ENCODE measurements at regions not wholly inside any gene's neighbourhood (a gene's known extent, or its start where the extent isn't known, plus 50 kb on each side); places are given as distances from the start of the nearest gene placed in this dataset.

DNA sequence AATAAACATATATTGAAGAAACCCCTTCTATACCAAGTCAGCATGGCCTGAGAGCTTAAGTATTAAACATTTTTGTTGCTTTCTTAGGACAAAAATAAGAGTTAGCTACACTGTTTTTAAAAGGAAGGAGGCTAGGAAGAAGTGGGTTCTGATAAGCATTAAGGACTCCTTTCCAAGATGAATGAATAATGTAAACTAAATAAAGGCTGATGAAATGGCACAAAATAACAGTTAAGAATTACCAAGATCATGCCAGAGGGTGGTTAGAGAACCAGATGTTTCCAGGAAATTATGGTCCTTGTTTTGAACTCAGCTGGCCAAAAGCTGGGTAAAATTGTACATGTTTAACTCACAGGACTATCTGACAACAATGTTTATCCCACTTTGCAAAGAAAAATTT lies 114.1 kb upstream of the ETS2 start:
- TF ChIP-seq POLR2A (IDR thresholded peaks at IDR 0.05) = no peak
- TF ChIP-seq, protein P1, sequence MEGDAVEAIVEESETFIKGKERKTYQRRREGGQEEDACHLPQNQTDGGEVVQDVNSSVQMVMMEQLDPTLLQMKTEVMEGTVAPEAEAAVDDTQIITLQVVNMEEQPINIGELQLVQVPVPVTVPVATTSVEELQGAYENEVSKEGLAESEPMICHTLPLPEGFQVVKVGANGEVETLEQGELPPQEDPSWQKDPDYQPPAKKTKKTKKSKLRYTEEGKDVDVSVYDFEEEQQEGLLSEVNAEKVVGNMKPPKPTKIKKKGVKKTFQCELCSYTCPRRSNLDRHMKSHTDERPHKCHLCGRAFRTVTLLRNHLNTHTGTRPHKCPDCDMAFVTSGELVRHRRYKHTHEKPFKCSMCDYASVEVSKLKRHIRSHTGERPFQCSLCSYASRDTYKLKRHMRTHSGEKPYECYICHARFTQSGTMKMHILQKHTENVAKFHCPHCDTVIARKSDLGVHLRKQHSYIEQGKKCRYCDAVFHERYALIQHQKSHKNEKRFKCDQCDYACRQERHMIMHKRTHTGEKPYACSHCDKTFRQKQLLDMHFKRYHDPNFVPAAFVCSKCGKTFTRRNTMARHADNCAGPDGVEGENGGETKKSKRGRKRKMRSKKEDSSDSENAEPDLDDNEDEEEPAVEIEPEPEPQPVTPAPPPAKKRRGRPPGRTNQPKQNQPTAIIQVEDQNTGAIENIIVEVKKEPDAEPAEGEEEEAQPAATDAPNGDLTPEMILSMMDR (IDR thresholded peaks at IDR 0.05) = no peak
- intact Hi-C loops (cut with DNase I) = no loop called here
- Histone ChIP-seq H3K36me3 (no peaks in the 10 kb centered on the region), H3K4me1 (peaks cover 0 to 3% (median 0%) of the 10 kb centered on the region in 12 donors), H3K27ac (no peak overlapping the region), H3K27me3 (peaks cover 0 to 22% (median 0%) of the 10 kb centered on the region in 9 donors), H3K4me3 (no peak overlapping the region), H3K9me3 (peaks cover 0 to 10% (median 0%) of the 10 kb centered on the region in 12 donors)
- DNase-seq (no peak), ATAC-seq (no peak)

DNA sequence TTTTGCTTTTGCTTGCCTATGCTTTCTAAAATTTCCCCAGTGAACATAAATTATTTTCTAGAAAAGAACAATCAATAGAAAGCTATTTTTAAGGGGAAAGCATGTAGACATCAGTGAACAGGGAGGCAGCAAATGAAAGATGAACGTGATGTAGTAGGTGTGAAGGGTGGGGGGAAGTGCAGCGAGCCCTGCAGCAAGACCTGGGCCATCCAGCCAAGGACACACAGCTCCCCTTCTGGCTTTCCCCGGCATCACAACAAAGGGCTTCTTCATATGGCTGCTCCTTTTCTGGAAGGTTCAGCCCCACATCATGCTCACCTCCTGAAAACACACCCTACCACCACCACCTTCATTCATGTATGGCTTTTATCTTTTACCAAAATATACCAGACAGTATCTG lies 109.2 kb upstream of the ETS2 start:
- 81 to 90% (median 86%) methylated on average over 3 of the region's 3 CpGs for WGBS, 4 donors
- Histone ChIP-seq H3K9me3 (no peaks in the 10 kb centered on the region), H3K36me3 (no peaks in the 10 kb centered on the region), H3K27ac (no peak overlapping the region), H3K27me3 (peaks cover 0 to 17% (median 0%) of the 10 kb centered on the region in 9 donors), H3K4me1 (no peaks in the 10 kb centered on the region), H3K4me3 (no peak overlapping the region)
- no peak for ATAC-seq
- TF ChIP-seq, protein P1 (IDR thresholded peaks at IDR 0.05) = no peak
- TF ChIP-seq POLR2A (IDR thresholded peaks at IDR 0.05) = no peak
- no peak for DNase-seq
- intact Hi-C loops (cut with DNase I) = no loop called here

DNA sequence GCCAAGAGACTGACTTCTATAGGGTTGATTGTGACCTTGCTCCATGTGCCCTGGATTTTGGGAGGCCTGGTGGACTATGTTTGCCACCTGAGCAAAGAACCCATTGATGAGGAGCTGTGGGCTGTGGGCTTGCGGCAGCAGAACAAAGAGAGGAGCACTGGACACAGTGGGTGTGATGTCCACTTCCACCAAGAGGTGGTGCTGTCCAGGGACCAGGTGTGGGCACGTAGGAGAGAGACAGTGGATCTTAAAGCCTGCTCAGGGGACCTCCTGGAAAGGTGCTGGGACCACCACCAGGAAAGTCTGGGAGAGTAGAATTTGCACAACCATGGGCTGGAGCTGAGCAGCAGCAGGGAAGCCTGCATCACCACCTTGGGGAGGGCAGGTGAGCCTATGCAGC lies 106.7 kb upstream of the ETS2 start:
- 75 to 90% (median 86%) methylated on average over 2 of the region's 2 CpGs for WGBS, 4 donors

DNA sequence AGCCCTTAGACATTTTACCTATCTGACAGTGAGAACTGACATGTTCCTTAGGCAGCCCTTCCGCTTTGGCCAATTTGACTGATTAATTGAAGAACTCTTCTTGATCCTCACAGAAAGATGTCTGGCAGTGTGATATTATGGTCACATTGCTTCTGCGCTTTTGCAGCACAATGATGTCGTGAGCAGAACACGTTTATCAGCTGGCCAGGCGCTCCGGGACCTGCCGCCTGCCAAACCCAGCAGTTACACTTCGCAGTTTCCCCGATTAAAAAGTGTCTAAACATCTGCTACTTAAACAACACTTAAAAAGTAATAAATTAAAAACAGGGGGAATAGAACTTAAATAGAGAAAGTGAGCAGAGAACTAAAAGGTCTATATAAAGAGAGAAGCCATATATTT lies 103.5 kb upstream of the ETS2 start:
- TF ChIP-seq, protein P1 (IDR thresholded peaks at IDR 0.05) = no peak
- TF ChIP-seq POLR2A (IDR thresholded peaks at IDR 0.05) = no peak
- DNase-seq = peak in 2 of 5 donors; percentile 11 to 26
- intact Hi-C loops (cut with DNase I) = no loop called here
- Histone ChIP-seq H3K9me3 (no peaks in the 10 kb centered on the region), H3K36me3 (no peaks in the 10 kb centered on the region), H3K4me3 (peak overlapping the region in 2 of 12 donors; percentile 3 to 11), H3K27me3 (peaks cover 0 to 12% (median 0%) of the 10 kb centered on the region in 9 donors), H3K4me1 (peaks cover 0 to 5% (median 0%) of the 10 kb centered on the region in 12 donors), H3K27ac (no peak overlapping the region)
- peak in 3 of 4 donors; percentile 53 to 66 (median 64) for ATAC-seq
- WGBS, 4 donors = 28 to 45% (median 35%) methylated on average over 9 of the region's 9 CpGs

More for the DNA sequence above, 106.7 kb upstream of the ETS2 start:
- no peak for TF ChIP-seq POLR2A (IDR thresholded peaks at IDR 0.05)
- TF ChIP-seq, protein P1 (IDR thresholded peaks at IDR 0.05) = peak in 3 of 12 donors; percentile 8 to 19 (median 9)
- no peak overlapping the region for H3K4me3 ChIP-seq
- no peak overlapping the region for H3K27ac ChIP-seq
- H3K4me1 ChIP-seq = peaks cover 0 to 5% (median 0%) of the 10 kb centered on the region in 12 donors
- H3K36me3 ChIP-seq = no peaks in the 10 kb centered on the region
- no peak for ATAC-seq
- H3K9me3 ChIP-seq = no peaks in the 10 kb centered on the region
- intact Hi-C loops (cut with DNase I) = no loop called here
- DNase-seq = no peak
- H3K27me3 ChIP-seq = peaks cover 0 to 4% (median 0%) of the 10 kb centered on the region in 9 donors
